ENCODE measurements at regions not wholly inside any gene's neighbourhood (a gene's known extent, or its start where the extent isn't known, plus 50 kb on each side); places are given as distances from the start of the nearest gene placed in this dataset.

- H3K27ac ChIP-seq (ENCODE audit: insufficient read length, low read depth, low read length): no peak overlapping the region
- Mint-ChIP-seq H3K9me3 (peaks cover 0 to 10% of the 10 kb centered on the region in 2 experiments; a peak in 2 of 5 replicates), H3K4me3 (no peak overlapping the region), H3K4me1 (0 out of 4 replicates have a peak, but pooled peaks cover 0 to 2% of the 10 kb centered on the region in 2 experiments), H3K27me3 (ENCODE audit: low read depth) (peaks cover 1% of the 10 kb centered on the region; the same call in 1 of the 2 replicates), H3K27ac (no peak overlapping the region), H3K36me3 (ENCODE audit: insufficient read depth in 1 of 3, low read depth in 3 of 3) (no peaks in the 10 kb centered on the region)
- no peak overlapping the region for H3K23ac ChIP-seq (ENCODE audit: insufficient read length, low read depth, low read length)
- no peak overlapping the region for H3K4me2 ChIP-seq (ENCODE audit: insufficient read depth, insufficient read length, low read length)
- no peak overlapping the region for H2AK5ac ChIP-seq (ENCODE audit: insufficient read length, low read length)
- H3K4ac ChIP-seq (ENCODE audit: low read depth, low read length): no peak overlapping the region
- H3T11ph ChIP-seq (ENCODE audit: low read length): no peak overlapping the region
- H2BK15ac ChIP-seq (ENCODE audit: low read depth, low read length): no peak overlapping the region
- H2BK12ac ChIP-seq (ENCODE audit: insufficient read length, low read depth, low read length): no peak overlapping the region
- no peak overlapping the region for H4K8ac ChIP-seq (replicated peaks; ENCODE audit: insufficient read length, low read depth, low read length)
- H3K9me3 ChIP-seq (ENCODE audit: control insufficient read depth, low read depth, low read length): no peaks in the 10 kb centered on the region
- H4K5ac ChIP-seq (ENCODE audit: insufficient read length, low read depth, low read length): no peak overlapping the region
- no peaks in the 10 kb centered on the region for H3K4me1 ChIP-seq (ENCODE audit: insufficient read depth, low read length)
- no peak overlapping the region for H2BK5ac ChIP-seq (ENCODE audit: insufficient read length, low read length)
- no peak overlapping the region for H3K56ac ChIP-seq (ENCODE audit: insufficient read length, low read depth, low read length)
- H3K18ac ChIP-seq (ENCODE audit: insufficient read length, low read depth, low read length): no peak overlapping the region
- H3K27me3 ChIP-seq (ENCODE audit: insufficient read depth, low read length): no peaks in the 10 kb centered on the region
- no peaks in the 10 kb centered on the region for H4K20me1 ChIP-seq (ENCODE audit: control insufficient read depth, insufficient read depth, insufficient read length)
- no peaks in the 10 kb centered on the region for H3K79me1 ChIP-seq (ENCODE audit: insufficient read depth, low read depth, low read length, poor library complexity, severe bottlenecking)
- no peak overlapping the region for H2AFZ ChIP-seq (ENCODE audit: low read length)
- DNase-seq: no peak
- no peak overlapping the region for H2BK120ac ChIP-seq (ENCODE audit: low read depth, low read length, poor library complexity, severe bottlenecking)
- no peak overlapping the region for H2BK20ac ChIP-seq (ENCODE audit: low read depth, low read length, poor library complexity, severe bottlenecking)
- H3K79me2 ChIP-seq (ENCODE audit: insufficient read depth, low read length): no peaks in the 10 kb centered on the region
- H3K14ac ChIP-seq (ENCODE audit: insufficient read depth, low read length): no peak overlapping the region
- no peak overlapping the region for H3K9ac ChIP-seq (ENCODE audit: extremely low read depth, insufficient read length, low read length)
- no peak overlapping the region for H4K91ac ChIP-seq (ENCODE audit: insufficient read length, low read depth, low read length)
- no peaks in the 10 kb centered on the region for H3K23me2 ChIP-seq (ENCODE audit: insufficient read length, low read depth, low read length, poor library complexity, severe bottlenecking)
- no CpG with 5 or more reads among the region's 5 CpGs for WGBS (ENCODE audit: extremely low coverage, insufficient read length, low lambda C conversion rate)
- TF ChIP-seq CTCF (conservative IDR thresholded peaks at IDR 0.05): no peak
Measured at GRCh38 chr6:92647630-92648029, 771.7 kb downstream of the EPHA7 start.

Data from H9 (cell line).